Activated CD4-positive, alpha-beta T cell treated with anti-CD3 and anti-CD28 coated beads, Interleukin-2, amount 50 U/mL, for 48 hours (primary cell): ENCODE measurements at regions not wholly inside any gene's neighbourhood (a gene's known extent, or its start where the extent isn't known, plus 50 kb on each side); places are given as distances from the start of the nearest gene placed in this dataset.
"Not testable (repeated sequence)": the region's sequence is repeated elsewhere in the genome, so short reads cannot be mapped to it uniquely, and the experiment has no call there.

Experiments used
- DNase-seq, 2 experiments: peaks; one replicate each; pipeline ENCODE4 v3.0.0-alpha.2; 2020

GRCh38 chr16:47897105-47897504 lies 258.7 kb downstream of the ABCC12 start:
- DNase-seq = not testable (repeated sequence)

- no peak for DNase-seq
These were observed 260.6 kb downstream of the ABCC12 start for GRCh38 chr16:47895146-47895545.

- no peak for DNase-seq
These were observed 262.8 kb downstream of the ABCC12 start for GRCh38 chr16:47892999-47893398.

GRCh38 chr16:47888734-47889133 lies 267.1 kb downstream of the ABCC12 start:
- no peak for DNase-seq

- DNase-seq = no peak
These were observed 267.7 kb downstream of the ABCC12 start for GRCh38 chr16:47888142-47888541.

- DNase-seq = no peak
These were observed 268.3 kb downstream of the ABCC12 start for GRCh38 chr16:47887496-47887895.

- no peak for DNase-seq
These were observed 269.0 kb downstream of the ABCC12 start for GRCh38 chr16:47886631-47887415.

- no peak for DNase-seq
These were observed 269.7 kb downstream of the ABCC12 start for GRCh38 chr16:47886139-47886538.

GRCh38 chr16:47885489-47885888 lies 270.3 kb downstream of the ABCC12 start:
- no peak for DNase-seq

- DNase-seq = no peak
These were observed 271.6 kb downstream of the ABCC12 start for GRCh38 chr16:47884116-47884725.

- no peak for DNase-seq
These were observed 274.2 kb downstream of the ABCC12 start for GRCh38 chr16:47881574-47881973.

- no peak for DNase-seq
These were observed 275.1 kb downstream of the ABCC12 start for GRCh38 chr16:47880653-47881052.

GRCh38 chr16:47877166-47877565 lies 278.6 kb downstream of the ABCC12 start:
- no peak for DNase-seq

- DNase-seq = no peak
These were observed 279.3 kb downstream of the ABCC12 start for GRCh38 chr16:47876511-47876910.

GRCh38 chr16:47873434-47873833 lies 282.4 kb downstream of the ABCC12 start:
- no peak for DNase-seq

- DNase-seq = no peak
These were observed 283.6 kb downstream of the ABCC12 start for GRCh38 chr16:47872225-47872624.

GRCh38 chr16:47866423-47866822 lies 289.4 kb downstream of the ABCC12 start:
- no peak for DNase-seq

GRCh38 chr16:47865337-47865855 lies 290.4 kb downstream of the ABCC12 start:
- DNase-seq = no peak

- DNase-seq = not testable (repeated sequence)
These were observed 291.5 kb downstream of the ABCC12 start for GRCh38 chr16:47864262-47864661.

- no peak for DNase-seq
These were observed 293.8 kb downstream of the ABCC12 start for GRCh38 chr16:47861999-47862398.

- DNase-seq = no peak
These were observed 297.3 kb downstream of the ABCC12 start for GRCh38 chr16:47858333-47858982.

GRCh38 chr16:47855431-47855830 lies 300.4 kb downstream of the ABCC12 start:
- no peak for DNase-seq

- no peak for DNase-seq
These were observed 301.1 kb downstream of the ABCC12 start for GRCh38 chr16:47854737-47855136.

- no peak for DNase-seq
These were observed 302.8 kb downstream of the ABCC12 start for GRCh38 chr16:47852991-47853390.
